NCI-H748 treated with DMSO at 0.1 percent for 48 hours (cell line): ENCODE measurements at regions not wholly inside any gene's neighbourhood (a gene's known extent, or its start where the extent isn't known, plus 50 kb on each side); places are given as distances from the start of the nearest gene placed in this dataset.
"Not testable (repeated sequence)": the region's sequence is repeated elsewhere in the genome, so short reads cannot be mapped to it uniquely, and the experiment has no call there.

ENCODE experiments used
- DNase-seq: peaks from one replicate; lab custom pipeline; 2025; lab: John Stamatoyannopoulos, UW

DNA sequence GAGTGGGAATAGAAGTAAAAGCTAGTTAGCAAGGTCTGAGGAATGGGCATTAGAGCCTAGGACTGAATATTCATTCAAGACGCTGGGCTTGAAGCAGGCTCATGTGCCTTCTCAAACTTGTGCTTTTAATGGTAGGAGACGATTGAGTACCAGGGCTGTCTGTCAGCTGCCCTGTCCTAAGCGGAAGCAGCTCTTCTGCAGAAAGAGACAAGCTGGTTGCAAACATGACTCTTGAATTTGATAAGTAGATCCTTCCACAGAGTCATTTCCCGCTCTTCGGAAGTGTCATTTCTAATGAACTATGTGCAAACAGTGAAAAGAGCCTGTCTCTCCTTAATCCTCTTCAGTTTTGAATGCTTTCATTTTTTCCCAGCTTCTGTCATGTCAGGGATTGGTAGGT, 176.4 kb downstream of the TFAP2B start:
- no peak for DNase-seq

DNA sequence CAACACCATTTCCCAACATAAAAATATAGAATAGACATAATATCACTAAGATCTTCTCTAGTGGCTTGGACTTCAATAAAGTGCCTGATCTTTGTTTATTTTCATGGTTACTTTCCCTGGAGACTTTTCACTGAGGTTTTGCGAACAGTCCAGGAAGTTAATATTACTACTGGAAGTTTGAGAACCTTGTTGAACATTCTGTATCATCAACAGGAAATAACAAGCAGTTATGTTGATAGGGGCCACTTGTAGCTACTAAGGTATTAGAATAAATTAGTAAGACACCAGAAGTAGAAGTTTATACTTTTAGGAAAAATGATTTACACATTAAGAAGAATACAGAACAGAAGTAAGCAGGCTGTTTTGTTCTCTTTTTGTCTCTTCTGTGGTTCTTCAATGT, 180.2 kb downstream of the TFAP2B start:
- no peak for DNase-seq

DNA sequence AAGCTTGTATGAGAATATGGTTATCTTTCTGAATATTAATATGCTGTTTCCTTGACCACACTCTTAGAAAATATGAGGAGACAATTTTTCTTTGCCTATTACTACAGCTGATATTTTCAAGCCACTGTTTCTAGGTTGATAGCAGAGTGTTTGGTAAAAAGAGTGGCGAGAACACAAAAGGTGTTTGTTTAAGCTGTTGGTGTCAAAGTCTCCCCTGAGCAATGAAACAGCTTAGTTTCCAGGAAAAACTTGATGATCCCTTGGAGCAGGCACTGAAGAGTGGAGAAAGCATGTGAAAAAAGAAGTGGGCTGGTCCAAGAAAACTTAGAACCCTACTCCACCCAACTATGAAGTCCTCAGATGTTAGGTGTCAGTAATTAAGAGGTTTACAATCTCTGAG, 182.7 kb downstream of the TFAP2B start:
- no peak for DNase-seq

DNA sequence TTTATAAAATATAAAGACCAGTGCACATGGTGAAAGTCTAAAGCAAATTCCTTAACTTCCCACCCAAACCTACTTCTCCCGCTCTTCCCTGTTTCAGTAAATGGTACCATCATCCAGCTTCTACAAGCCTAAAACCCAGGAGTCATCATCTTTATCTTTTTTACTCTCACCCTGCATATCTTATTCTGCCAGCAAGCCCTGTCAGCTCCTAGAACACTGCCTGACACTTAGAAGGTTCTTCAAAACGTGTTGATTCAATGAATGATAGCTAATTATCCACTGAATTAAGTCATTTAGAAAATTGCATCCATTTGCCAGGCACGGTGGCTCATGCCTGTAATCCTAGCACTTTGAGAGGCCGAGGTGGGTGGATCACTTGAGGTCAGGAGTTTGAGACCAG, 185.7 kb downstream of the TFAP2B start:
- no peak for DNase-seq

DNA sequence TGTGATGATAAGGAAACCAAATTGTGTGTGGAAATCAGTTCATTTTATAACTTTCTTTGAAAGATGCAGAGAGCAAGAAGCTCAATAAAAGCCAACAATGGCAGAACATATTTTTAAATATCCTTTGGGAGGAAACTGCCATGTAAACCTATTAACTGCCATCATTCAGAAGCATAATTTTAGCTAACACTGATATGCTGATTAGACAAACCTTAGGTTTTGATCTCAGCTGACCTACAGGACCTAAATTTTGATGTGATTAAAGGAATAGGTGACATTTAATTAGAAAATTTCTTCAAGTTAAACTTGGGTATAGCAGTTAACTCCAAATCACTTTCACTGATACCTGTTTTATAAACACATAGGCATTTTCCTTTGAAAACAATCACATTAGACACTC, 187.1 kb downstream of the TFAP2B start:
- no peak for DNase-seq

DNA sequence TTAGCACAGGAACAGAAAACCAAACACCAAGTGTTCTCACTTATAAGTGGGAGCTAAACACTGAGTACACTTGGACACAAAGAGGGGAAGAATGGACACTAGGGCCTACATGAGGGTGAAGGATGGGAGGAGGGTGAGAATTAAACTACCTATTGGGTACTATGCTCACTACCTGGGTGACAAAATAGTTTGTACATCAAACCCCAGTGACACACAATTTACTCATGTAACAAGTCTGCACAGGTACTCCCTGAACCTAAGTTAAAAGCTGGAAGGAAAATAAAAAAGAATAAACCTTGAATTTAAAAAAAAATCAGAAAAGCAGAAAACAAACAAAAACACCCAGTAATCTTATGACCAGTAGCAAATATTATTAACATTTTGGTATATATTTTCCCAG, 188.6 kb downstream of the TFAP2B start:
- no peak for DNase-seq

DNA sequence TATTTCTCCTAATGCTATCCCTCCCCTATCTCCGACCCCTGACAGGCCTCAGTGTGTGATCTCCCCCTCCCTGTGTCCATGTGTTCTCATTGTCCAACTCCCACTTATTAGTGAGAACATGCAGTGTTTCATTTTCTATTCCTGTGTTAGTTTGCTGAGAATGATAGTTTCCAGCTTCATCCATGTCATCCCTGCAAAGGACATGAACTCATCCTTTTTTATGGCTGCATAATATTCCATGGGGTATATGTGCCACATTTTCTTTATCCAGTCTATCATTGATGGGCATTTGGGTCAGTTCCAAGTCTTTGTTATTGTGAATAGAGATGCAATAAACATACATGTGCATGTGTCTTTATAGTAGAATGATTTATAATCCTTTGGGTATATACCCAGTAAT, 190.0 kb downstream of the TFAP2B start:
- DNase-seq = not testable (repeated sequence)

DNA sequence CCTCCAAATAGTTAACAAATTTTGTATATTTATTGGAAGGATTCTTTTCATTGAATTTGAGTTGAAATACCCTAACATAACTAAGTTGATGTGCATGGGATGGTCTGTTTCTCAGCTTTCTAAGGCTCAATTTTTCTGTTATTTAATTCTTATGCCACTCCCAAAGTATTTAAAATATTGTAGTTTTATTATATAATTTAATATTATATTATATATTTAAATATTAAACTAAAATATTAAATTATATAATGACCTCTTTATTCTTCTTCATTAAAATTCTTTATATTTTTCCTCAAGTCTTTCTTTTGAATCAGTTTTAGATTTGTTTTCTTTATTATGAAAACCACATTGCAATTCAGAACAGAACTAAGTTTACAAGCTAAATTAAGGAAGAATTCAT, 194.7 kb downstream of the TFAP2B start:
- no peak for DNase-seq

DNA sequence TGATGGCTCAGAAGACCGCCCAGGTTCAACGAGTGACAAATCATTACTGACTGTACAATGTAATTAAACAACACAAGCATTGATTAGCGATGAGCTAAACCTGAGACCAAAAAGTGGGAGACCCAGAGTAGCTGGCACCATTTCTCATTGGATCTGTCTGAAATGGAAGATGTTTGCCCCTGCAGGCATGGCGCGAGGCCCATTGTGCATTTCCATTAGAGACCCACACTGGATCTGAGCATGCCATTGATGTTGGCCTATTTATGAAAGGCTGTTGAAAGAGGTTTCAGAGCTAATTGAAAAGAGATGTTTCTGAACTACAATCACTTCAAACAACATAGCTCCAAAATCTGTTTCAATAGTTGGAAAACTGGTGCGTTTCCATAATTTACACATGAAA, 196.7 kb downstream of the TFAP2B start:
- no peak for DNase-seq

DNA sequence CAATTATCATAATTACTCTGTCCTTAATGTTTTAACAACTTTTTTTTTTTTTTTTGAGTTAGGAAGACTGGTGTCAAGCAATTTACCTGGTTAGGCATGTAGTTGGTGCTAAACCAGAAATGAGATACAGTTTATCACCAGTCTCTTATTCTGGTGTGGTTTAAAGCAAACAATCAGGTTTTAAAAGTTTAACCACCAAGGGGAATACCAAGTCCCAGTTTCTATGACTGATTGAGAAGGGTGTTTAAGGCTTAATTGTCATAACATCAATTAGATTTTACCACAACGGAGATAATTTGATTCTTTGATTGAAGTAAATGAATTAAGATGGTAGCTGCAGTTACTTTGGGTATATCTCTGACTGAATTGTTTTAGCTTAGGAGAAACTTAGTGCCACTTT, 197.8 kb downstream of the TFAP2B start:
- DNase-seq = no peak

DNA sequence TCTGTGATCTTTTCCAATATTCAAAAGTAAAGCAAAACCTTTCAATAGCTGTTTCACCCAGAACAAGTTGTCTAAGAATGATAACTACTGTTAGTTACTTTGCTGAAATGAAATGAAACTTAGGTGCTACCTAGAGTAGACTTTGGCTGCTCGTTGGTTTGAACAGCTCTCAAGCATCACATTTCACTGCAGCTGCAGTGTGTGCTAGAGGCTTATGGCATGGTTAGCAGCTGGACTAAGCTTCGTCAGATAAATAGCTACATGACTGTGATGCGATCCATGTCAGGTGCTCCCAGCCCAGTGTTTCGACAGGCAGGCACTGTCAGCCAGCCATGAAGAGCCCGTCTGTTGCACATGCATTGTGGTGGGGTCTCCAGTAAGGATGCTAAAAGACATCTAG, 201.1 kb downstream of the TFAP2B start:
- DNase-seq = no peak

DNA sequence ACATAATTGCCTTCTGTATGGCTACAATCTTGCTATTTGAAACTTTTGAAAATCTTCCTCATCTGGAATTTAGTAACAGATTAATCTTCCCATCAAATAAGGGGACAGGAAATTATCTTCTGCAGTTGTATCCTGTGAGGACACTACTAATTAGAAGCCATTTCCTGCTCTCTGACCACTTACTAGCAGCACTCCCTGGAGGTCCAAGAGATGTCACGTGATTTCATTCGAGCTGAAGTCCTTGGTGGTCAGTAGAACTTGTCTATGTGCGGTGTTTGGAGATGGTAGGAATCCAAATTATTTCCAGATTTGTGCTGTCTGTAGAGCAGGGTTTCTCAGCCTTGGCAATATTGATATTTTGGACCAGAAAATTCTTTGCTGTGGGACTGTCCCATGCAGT, 202.5 kb downstream of the TFAP2B start:
- no peak for DNase-seq

DNA sequence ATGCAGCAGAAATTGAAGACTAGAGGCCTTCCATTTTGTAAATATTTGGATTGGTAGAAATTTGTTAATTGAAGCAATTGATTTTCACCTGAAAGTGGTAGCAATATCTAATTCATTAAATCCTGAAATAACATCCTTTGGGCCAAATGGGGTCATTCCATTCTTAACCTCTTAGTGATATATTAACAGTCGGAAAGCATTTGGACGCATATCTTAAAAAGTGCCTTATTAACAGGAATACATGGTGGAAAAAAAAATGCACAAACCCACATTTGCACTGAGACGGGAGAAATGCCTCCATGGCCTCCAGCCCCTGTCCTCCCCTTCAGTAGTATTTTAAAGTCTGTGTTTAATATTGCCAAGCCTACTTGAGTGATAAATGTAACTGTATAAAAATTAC, 205.5 kb downstream of the TFAP2B start:
- no peak for DNase-seq

DNA sequence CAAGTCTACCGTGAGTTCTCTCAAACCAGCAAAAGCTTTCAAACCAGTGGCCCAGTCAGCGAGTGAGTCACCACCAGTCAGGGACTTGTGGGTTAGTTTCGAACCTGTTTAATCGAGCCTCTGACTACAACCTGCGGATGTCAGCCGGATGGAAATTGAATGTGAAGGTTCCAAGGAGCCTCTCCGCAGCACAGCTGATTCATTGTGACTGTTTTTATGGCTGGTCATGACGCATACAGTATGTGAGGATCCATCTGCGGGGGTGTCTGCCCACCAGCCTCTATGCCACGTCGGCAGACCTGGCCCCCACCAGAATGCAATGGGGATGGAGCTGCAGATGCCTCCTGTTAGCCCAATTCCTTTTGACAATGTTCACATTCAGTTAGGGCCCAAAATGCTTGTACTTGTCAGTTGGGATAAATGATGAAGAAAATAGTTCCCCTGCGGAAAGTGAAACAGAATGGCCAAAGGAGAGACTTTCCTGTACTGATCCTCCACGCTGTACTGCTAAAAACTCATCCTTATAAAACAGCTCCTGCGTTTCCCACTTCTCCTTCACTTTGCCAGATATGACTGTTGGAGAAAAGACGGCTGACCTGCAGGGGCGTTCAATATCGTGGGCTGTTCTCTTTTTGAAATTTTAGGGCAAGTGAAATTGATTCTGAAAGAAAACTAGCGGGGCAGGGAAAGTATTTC, 206.6 kb downstream of the TFAP2B start:
- no peak for DNase-seq

DNA sequence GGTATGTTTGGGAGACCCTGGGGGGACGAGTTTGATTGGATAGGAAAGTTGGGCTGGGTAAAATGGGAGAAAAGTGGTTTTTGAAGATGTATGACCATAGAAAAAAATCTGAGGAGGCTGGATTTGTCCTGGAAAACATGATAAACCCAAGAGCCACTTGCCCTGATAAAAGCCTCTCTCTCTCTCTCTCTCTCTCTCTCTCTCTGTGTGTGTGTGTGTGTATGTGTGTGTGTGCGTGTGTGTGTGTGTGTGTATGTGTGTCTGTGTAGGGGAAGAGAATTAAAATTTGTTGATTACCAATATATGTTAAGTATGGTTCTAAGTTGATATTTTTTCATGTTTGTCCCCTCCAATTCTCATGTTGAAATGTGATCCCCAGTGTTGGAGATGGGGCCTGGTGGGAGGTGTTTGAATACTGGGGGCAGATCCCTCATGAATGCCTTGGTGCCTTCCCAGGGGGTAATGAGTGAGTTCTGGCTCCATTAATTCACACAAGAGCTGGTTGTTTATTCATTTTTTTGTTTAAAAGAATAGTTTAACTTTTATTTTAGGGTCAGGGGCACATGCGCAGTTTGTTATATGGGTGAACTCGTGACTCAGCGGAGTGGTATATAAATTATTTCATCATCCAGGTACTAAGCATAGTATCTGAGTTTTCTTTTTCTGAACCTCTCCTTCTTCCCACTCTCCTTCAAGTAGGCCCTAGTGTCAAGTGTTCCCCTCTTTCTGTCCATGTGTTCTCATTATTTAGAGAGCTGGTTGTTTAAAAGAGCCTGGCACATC, 208.8 kb downstream of the TFAP2B start:
- DNase-seq = no peak

DNA sequence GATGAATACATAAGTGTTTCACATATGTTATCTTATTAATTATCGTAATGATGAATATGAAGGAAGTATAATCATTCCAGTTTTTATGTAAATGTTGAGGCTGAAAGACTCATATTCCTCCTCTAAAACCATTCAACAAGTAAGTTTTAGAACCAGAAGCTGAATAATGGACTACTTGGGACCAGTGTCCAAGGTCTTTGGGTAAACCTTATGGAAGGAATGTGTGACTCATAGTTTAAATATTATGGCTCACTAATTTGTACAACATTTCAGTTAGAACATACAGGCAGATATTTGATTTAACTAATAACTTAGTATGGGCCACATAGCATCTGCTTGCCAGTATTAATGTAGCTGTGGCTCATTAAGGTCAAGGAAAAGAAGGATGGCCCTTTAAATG, 209.6 kb downstream of the TFAP2B start:
- no peak for DNase-seq

DNA sequence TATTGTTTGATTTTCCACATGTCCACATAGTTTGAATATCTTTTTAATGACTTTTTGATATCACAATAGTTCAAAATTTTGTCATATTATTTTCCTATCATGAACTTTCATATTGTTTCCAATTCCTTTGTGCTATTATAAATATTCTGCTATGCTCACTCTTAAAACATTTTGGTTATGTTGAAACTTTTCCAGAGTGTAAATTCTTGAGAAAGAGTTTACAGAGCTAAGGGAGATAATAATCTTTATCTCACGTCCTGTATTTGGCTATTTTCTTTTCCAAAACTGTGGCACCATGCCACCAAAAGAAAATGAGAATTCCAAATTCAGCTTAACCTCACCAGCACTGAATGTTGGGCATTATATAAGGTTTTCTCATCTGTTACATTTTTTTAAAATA, 210.9 kb downstream of the TFAP2B start:
- no peak for DNase-seq

DNA sequence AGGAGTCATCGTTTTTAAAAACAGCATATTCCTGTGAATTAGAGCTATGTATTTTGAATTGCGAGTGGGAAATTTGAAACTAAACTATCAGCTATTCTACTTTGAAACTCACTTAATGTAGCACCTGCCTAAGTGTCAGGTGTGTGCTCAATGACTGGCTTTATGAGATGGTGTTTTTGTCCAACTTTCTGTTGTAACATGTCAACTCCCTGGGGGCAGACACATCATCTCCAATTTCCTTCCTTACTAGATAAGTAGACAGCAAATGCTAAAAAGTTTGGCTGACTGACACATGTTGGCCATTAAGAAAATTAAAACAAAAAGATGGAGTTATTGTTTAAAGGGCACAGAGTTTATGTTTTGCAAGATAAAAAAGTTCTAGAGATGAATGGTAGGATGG, 226.9 kb downstream of the TFAP2B start:
- DNase-seq = peak; percentile 62

DNA sequence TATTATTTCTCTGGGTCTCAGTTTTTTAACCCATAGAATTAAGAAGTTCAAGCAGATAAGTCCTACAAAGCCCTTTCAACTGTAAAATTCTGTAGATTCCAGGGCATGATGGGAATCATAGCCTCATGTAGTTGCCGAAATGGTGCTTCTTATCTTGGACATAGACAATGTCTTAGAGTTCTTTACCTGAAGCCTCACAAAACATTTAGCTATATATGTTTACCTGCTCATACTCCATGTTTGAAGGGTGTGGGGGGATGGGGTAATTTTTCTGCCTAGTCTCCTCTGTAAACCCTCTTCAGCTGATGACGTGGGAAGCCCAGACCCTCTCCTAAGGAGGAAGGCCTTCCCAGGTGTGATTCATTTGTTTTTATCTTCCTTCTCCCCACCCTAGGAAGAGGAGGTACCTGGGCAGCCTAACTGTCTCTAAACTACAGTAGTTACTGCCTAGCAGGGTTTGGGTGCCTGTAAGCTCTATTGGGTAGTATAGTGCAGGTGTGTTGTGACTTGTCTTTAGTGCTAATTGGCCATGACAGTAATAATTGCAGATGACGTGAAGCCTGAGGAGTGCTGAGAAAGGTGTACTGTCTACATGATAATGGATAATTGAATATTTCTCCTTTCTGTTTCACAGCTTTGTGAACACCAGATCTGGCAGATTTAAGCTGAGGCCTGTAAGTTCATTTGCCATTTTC, 230.8 kb downstream of the TFAP2B start:
- DNase-seq = peak; percentile 65

DNA sequence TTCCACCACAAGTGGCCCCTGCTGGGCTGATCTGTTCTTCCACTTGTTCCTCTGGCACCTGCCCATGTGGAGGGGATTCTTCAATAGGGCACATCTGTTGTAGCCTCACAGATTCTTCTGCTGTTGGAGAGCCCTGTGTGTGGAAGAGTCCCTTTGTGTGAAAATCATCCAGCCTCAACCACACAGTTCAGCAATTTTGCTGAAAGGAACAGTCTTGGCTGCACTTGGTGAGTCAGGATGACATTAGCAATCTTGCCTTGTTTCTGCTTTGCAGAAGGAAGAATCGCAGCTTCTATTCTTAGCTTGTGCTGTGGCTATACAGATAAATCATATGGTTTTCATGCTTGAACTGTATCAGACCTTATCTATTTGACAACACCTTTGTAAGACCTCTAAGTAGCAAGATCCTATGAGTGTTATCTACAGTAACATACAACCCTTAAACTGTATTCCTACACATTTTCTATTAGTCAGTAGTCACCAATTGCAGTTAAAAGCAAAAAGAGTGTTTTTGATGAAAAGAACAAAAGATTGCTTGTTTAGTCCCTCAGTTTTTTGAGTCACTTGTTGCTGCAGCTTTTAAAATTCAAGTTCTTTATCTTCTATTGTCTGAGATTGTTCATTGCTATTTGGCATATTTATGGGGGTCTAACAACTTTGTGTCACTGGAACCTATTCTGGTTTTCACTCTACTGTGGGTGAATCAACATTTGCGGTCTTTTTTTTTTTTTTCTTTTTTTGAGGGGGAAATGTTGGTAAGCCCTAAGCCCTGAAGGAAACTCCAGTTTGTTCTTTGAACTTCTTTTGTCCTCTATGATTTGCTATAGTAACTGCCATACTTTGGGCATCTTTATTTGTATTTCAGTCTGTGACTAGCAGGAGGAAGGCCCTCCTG, 231.6 kb downstream of the TFAP2B start:
- DNase-seq = no peak

DNA sequence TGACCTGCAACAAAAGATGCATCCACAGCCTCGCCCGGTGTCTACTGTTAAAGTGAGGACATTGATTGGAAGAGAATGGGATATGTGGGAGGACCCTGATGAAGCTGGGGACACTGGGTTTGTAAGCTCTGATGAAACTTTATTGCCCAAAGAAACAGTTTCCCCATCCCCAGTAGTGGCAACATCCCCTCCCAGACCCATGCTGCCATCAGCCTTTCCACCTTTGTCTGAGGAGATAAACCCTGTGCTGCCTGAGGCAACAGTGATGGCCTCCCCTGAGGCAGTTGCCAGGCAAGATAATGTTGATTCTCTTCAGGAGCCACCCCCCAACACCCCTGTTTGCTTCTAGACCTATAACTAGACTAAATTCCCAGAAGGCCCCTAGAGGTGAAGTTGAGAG, 234.0 kb downstream of the TFAP2B start:
- not testable (repeated sequence) for DNase-seq

DNA sequence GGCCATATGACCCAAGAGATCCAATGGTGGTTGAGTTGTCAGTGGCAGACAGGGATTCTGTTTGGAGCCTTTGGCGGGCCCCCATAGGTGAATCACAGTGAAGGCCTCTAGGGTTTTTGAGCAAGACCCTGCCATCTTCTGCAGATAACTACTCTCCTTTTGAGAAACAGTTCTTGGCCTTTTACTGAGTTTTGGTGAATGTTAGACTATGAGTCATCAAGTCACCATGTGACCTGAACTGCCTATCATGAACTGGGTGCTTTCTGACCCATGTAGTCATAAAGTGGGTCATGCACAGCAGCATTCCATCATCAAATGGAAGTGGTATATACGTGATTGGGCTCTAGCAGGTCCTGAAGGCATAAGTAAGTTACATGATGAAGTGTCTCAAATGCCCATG, 236.6 kb downstream of the TFAP2B start:
- not testable (repeated sequence) for DNase-seq
